SKM-1 (cell line): ENCODE measurements at regions not wholly inside any gene's neighbourhood (a gene's known extent, or its start where the extent isn't known, plus 50 kb on each side); places are given as distances from the start of the nearest gene placed in this dataset.

Experiments
- DNase-seq: peaks from one replicate; lab custom pipeline; 2025; ENCODE audit not compliant: unreplicated experiment; lab: John Stamatoyannopoulos, UW

GRCh38 chr4:137692205-137692604 lies 159.9 kb upstream of the PCDH18 start:
- DNase-seq = no peak

GRCh38 chr4:137688651-137689050 lies 156.4 kb upstream of the PCDH18 start:
- no peak for DNase-seq

- DNase-seq = no peak
These were observed 153.1 kb upstream of the PCDH18 start for GRCh38 chr4:137685357-137685756.

GRCh38 chr4:137681081-137681480 lies 148.8 kb upstream of the PCDH18 start:
- no peak for DNase-seq

GRCh38 chr4:137678796-137679195 lies 146.5 kb upstream of the PCDH18 start:
- no peak for DNase-seq

GRCh38 chr4:137677863-137678262 lies 145.6 kb upstream of the PCDH18 start:
- DNase-seq = no peak

GRCh38 chr4:137676357-137676998 lies 144.2 kb upstream of the PCDH18 start:
- DNase-seq = no peak

GRCh38 chr4:137674066-137674465 lies 141.8 kb upstream of the PCDH18 start:
- DNase-seq = no peak

- no peak for DNase-seq
These were observed 136.7 kb upstream of the PCDH18 start for GRCh38 chr4:137668885-137669545.

GRCh38 chr4:137664416-137664815 lies 132.1 kb upstream of the PCDH18 start:
- no peak for DNase-seq

- DNase-seq = no peak
These were observed 131.7 kb upstream of the PCDH18 start for GRCh38 chr4:137664046-137664387.

- no peak for DNase-seq
These were observed 131.2 kb upstream of the PCDH18 start for GRCh38 chr4:137663251-137664045.

- no peak for DNase-seq
These were observed 129.4 kb upstream of the PCDH18 start for GRCh38 chr4:137661693-137662092.

GRCh38 chr4:137660211-137660610 lies 127.9 kb upstream of the PCDH18 start:
- no peak for DNase-seq

GRCh38 chr4:137659431-137659830 lies 127.1 kb upstream of the PCDH18 start:
- no peak for DNase-seq

- DNase-seq = no peak
These were observed 124.4 kb upstream of the PCDH18 start for GRCh38 chr4:137656661-137657060.

- no peak for DNase-seq
These were observed 123.0 kb upstream of the PCDH18 start for GRCh38 chr4:137655302-137655701.

- no peak for DNase-seq
These were observed 118.8 kb upstream of the PCDH18 start for GRCh38 chr4:137651128-137651527.

GRCh38 chr4:137649711-137650450 lies 117.6 kb upstream of the PCDH18 start:
- DNase-seq = no peak

GRCh38 chr4:137648531-137648930 lies 116.2 kb upstream of the PCDH18 start:
- DNase-seq = no peak

- no peak for DNase-seq
These were observed 115.1 kb upstream of the PCDH18 start for GRCh38 chr4:137647375-137647774.

- DNase-seq = no peak
These were observed 111.9 kb upstream of the PCDH18 start for GRCh38 chr4:137644201-137644600.
